Neutrophil (primary cell): ENCODE measurements at regions not wholly inside any gene's neighbourhood (a gene's known extent, or its start where the extent isn't known, plus 50 kb on each side); places are given as distances from the start of the nearest gene placed in this dataset.

Experiments
- H3K27ac ChIP-seq: fragments of 200-600 bp; sonication (generic); 2 replicates; pipeline ENCODE4 v1.5.1; 2016; ENCODE audit warnings: mild to moderate bottlenecking, moderate library complexity
- H3K27me3 ChIP-seq: fragments of 200-600 bp; sonication (generic); 2 replicates; pipeline ENCODE4 v1.6.0; 2016; ENCODE audit warnings: mild to moderate bottlenecking
- H3K36me3 ChIP-seq: fragments of 200-600 bp; sonication (generic); 2 replicates; pipeline ENCODE4 v1.5.1; 2017
- H3K4me1 ChIP-seq, 2 experiments: fragments of 200-600 bp in 1 of 2; sonication (generic) in 1 of 2; 1 replicate in 1 of 2; 2 replicates in 1 of 2; pipeline versions ENCODE4 v1.5.1 to v1.6.1; 2013 to 2016; ENCODE audit warnings: low read depth in 1 of 2, low read length in 1 of 2, mild to moderate bottlenecking in 1 of 2, moderate library complexity in 1 of 2; ENCODE audit not compliant: control insufficient read depth in 1 of 2, insufficient read depth in 1 of 2
- H3K4me3 ChIP-seq, 2 experiments: fragments of 200-600 bp in 1 of 2; sonication (generic) in 1 of 2; 1 replicate in 1 of 2; 2 replicates in 1 of 2; pipeline ENCODE4 v1.5.1; 2013 to 2016; ENCODE audit warnings: low read depth in 1 of 2, low read length in 1 of 2, mild to moderate bottlenecking in 1 of 2, moderate library complexity in 1 of 2
- H3K9me3 ChIP-seq: fragments of 200-600 bp; sonication (generic); 2 replicates; pipeline ENCODE4 v1.5.1; 2016
- CTCF ChIP-seq: fragments of 200-600 bp; sonication (generic); IDR thresholded peaks from 2 replicates; pipeline ENCODE4 v1.5.1; 2016; ENCODE audit warnings: antibody characterized with exemption

DNA sequence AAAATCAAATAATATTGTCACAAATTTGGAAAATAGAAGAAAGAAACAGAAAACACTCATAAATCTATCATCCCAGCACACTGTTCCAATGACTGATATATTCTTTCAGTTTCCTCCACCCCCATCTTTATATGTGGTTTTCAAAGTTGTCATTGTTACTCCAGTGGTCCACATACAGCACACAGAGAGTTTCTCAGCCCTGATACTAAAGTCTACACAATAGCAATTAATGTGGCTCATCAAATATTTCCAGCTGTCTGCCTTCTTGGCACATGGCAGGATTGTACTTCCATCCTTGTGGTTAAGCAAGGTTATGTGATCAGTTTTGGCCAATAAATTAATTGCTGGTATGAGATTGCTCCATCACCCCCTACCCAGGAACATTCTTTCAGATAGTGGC is 221.7 kb downstream of the PDCD6IP start:
- Histone ChIP-seq H3K4me1 (peaks cover 27 to 34% of the 10 kb centered on the region in 2 experiments), H3K4me3 (no peak overlapping the region), H3K36me3 (no peaks in the 10 kb centered on the region), H3K27ac (no peak overlapping the region), H3K27me3 (no peaks in the 10 kb centered on the region), H3K9me3 (no peaks in the 10 kb centered on the region)
- no peak for TF ChIP-seq CTCF

DNA sequence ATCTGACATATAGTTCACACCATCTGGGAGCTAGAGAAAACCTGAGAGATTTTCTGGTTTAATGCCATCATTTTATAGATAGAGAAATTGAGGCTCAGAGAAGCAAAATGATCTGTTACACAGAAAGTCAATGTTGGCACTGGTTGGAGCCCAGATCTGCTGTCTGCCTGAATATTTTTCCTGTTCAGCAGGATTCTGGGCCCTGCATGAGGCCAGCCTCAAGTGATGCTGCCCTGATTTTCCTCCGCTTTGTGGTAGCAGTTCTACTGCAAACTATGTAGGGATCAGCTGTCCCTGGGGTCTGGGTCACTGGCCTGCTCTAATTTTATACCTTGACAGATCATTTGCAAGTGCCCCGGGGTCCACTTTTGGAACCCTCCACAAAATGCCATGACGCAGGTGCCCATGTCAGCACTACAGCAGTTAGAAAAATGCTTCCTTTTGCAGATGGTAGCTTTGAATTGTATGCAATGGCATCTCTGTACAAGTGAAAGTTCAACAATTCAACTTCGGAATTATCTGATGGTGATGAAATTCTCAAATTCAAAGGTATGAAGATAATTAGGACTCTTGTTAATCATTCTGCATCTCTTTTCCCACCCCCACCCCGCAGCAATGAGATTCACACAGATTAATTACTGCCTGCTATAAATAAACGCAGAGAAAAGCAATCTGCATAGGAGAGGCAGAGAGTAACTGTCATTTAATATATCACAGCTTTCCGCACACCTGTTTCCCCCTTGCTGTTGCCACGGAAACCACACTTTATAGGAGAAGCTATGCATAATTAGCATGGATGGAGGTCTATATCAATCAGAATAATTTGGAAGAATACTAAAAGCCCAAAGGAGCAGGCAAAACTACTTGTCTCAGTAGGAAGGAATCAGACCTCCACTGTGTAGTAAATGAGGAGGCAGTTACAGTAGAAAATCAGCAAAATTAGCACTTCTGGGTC is 222.6 kb downstream of the PDCD6IP start:
- Histone ChIP-seq H3K36me3 (no peaks in the 10 kb centered on the region), H3K4me1 (peaks cover 27 to 29% of the 10 kb centered on the region in 2 experiments), H3K9me3 (no peaks in the 10 kb centered on the region), H3K27ac (no peak overlapping the region), H3K4me3 (no peak overlapping the region), H3K27me3 (no peaks in the 10 kb centered on the region)
- TF ChIP-seq CTCF = no peak

GRCh38 chr3:34022147-34022546 is 223.7 kb downstream of the PDCD6IP start:
- H3K27me3 ChIP-seq = no peaks in the 10 kb centered on the region
- H3K4me1 ChIP-seq = peaks cover 16 to 17% of the 10 kb centered on the region in 2 experiments
- no peak for TF ChIP-seq CTCF
- H3K36me3 ChIP-seq = no peaks in the 10 kb centered on the region
- no peak overlapping the region for H3K4me3 ChIP-seq
- no peaks in the 10 kb centered on the region for H3K9me3 ChIP-seq
- H3K27ac ChIP-seq = no peak overlapping the region

GRCh38 chr3:34024447-34025240 is 226.2 kb downstream of the PDCD6IP start:
- H3K36me3 ChIP-seq = no peaks in the 10 kb centered on the region
- no peak for TF ChIP-seq CTCF
- H3K9me3 ChIP-seq = no peaks in the 10 kb centered on the region
- H3K4me1 ChIP-seq = peaks cover 10 to 11% of the 10 kb centered on the region in 2 experiments
- no peaks in the 10 kb centered on the region for H3K27me3 ChIP-seq
- no peak overlapping the region for H3K27ac ChIP-seq
- H3K4me3 ChIP-seq = no peak overlapping the region

DNA sequence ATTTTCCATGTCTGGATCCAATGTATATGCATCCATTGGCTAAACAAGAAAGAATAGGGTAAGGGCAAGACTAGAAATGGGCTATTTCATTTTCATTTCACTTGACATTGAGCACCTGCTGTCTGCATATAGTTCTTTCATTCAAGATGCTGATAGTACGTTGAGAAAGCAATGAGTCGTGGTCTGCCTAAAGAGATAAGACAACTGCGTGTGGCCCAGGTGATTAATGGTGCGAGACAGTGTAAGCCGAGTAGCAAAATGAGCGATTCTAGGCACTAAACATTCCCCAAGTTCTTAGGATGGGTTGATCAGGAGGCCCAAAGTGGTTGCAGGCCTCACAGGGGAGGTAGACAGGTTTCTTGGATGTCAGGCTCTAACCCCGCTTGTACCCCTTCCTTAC is 235.4 kb downstream of the PDCD6IP start:
- Histone ChIP-seq H3K4me1 (no peaks in the 10 kb centered on the region), H3K27ac (no peak overlapping the region), H3K36me3 (no peaks in the 10 kb centered on the region), H3K27me3 (no peaks in the 10 kb centered on the region), H3K9me3 (no peaks in the 10 kb centered on the region), H3K4me3 (no peak overlapping the region)
- TF ChIP-seq CTCF = no peak
